Activated CD8-positive, alpha-beta T cell treated with anti-CD3 and anti-CD28 coated beads, Interleukin-2, amount 10 ng/mL, durations not matched to agents 7 days and 5 days (primary cell): ENCODE measurements at regions not wholly inside any gene's neighbourhood (a gene's known extent, or its start where the extent isn't known, plus 50 kb on each side); places are given as distances from the start of the nearest gene placed in this dataset.

Experiments used
- ATAC-seq: fragments of 150-1000 bp; cut with Tn5 transposase; one replicate; pipeline ENCODE4 v1.10.0; 2021; ENCODE audit warnings: moderate library complexity
- CTCF ChIA-PET: fragments of 350-600 bp; sonication (Branson Sonifier 250); formaldehyde crosslinking; loops from one replicate; lab custom pipeline; 2021; ENCODE audit warnings: antibody characterized with exemption; lab: Charles Lee
- POLR2A ChIA-PET: fragments of 350-600 bp; sonication (Branson Sonifier 250); formaldehyde crosslinking; loops from one replicate; lab custom pipeline; 2021; ENCODE audit warnings: antibody characterized with exemption; lab: Charles Lee
- DNase-seq: peaks from one replicate; pipeline ENCODE4 v3.0.0-alpha.2; 2020
- H3K27ac Mint-ChIP-seq: one replicate; pipeline ENCODE4 v1.8.0; 2021; ENCODE audit warnings: mild to moderate bottlenecking, mixed read lengths
- H3K27me3 Mint-ChIP-seq: one replicate; pipeline ENCODE4 v1.8.0; 2021; ENCODE audit warnings: low read depth, mixed read lengths
- H3K36me3 Mint-ChIP-seq: one replicate; pipeline ENCODE4 v1.8.0; 2021; ENCODE audit warnings: low read depth, mixed read lengths
- H3K4me1 Mint-ChIP-seq: one replicate; pipeline ENCODE4 v1.8.0; 2021; ENCODE audit warnings: low read depth, mixed read lengths
- H3K4me3 Mint-ChIP-seq: one replicate; pipeline ENCODE4 v1.8.0; 2021; ENCODE audit warnings: mild to moderate bottlenecking, mixed read lengths
- H3K9me3 Mint-ChIP-seq: one replicate; pipeline ENCODE4 v1.8.0; 2022; ENCODE audit warnings: mixed read lengths; ENCODE audit not compliant: insufficient read depth

DNA sequence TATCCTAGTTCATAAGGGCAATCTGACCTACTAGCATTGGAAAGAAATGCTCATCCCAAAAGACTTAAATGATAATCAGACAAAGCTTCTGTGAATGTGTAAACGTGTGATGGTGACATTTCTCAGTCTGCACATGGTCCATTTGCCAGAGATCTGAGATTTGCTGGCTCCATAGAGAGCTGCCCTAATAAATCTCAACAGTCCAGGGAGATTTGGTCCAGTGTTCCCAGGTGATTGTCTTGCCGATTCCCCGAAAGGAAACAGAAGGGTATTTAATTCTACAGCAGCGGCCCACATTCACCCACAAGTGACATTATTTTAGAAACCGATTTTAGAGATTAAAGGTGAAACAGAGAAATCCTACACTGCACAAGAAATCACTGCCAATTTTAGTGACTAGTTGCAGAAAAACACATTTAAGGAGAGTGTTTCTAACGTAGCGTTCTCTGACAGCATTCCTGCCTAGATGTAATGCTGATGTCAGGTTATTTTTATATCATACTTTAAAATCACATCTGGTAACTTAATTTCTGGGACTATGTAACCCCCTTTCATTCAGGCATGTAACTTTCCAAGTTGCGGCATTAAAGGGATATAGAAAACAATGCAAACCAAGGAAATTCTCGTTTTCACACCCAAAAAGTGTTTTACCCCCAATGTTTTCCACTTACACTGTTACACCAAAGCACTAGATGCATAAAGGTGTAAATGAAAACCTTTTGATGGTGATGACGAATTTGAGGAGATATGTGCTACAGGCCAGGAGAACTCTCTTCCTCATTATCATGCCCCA is 231.9 kb upstream of the FN1 start:
- H3K4me1 Mint-ChIP-seq = peaks cover 5% of the 10 kb centered on the region
- peaks cover 2% of the 10 kb centered on the region for H3K27me3 Mint-ChIP-seq
- ChIA-PET CTCF (no interaction called here), POLR2A (no interaction called here)
- H3K4me3 Mint-ChIP-seq = no peak overlapping the region
- DNase-seq (no peak), ATAC-seq (no peak)
- no peaks in the 10 kb centered on the region for H3K9me3 Mint-ChIP-seq
- H3K36me3 Mint-ChIP-seq = no peaks in the 10 kb centered on the region
- H3K27ac Mint-ChIP-seq = no peak overlapping the region

DNA sequence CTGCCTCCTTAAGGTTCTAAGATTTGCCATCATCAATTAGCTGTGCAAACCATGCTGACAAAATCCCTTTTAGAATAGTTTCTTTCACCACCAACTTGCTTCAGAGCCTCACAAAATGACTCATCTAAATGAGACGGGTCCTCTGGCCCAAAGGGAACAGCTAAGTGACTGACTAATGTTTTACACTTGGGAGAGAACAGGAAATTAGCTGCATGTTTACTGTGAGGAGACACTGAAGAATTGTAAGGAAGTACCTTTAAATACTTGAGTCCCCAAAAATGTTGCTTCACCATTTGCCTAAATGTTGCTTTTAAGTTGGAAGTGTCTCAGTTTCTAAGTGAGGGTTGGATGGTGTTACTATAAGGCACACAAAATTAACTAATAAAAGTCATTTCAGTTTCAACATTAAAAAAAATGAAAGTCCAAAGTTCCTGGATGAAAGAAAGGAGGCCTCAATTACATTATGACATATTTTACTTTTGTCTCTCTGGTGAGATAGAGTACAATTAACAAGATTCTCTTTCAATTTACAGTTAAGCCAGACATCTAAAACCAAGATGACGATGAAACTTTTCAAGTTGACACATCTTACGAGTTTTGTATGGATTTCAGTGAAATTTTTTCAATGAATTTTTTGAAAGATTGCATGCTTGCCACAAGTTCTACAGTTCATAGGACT is 229.1 kb upstream of the FN1 start:
- ATAC-seq = no peak
- CTCF ChIA-PET = no interaction called here
- H3K4me1 Mint-ChIP-seq = peaks cover 5% of the 10 kb centered on the region

DNA sequence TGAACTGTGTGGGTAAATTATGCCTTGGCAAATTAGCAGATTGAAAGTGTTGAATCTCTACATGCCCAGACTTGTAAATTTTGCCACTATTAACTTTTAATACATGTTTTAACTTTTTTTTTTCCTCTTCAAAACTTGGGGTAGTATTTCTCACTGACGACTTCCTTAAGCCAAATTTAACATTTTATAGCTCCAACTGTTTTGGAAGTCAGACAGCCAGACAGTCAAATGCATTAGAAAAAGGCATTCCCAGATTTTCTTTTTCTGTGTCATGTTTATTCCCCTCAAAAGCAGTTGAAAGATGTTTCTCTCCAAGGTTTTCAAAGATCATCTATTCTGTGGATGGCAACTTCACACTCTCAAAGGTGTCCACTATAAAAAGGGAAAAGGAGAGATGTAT is 226.8 kb upstream of the FN1 start:
- ChIA-PET POLR2A (no interaction called here), CTCF (interaction anchor here (0.5 kb wide), 1 partner anchor 85 kb away, joined by 3 read pairs; no protein-coding TSS in a partner anchor)
- H3K4me1 Mint-ChIP-seq = peaks cover 5% of the 10 kb centered on the region
- DNase-seq (no peak), ATAC-seq (no peak)
- no peaks in the 10 kb centered on the region for H3K9me3 Mint-ChIP-seq
- H3K4me3 Mint-ChIP-seq = no peak overlapping the region
- no peak overlapping the region for H3K27ac Mint-ChIP-seq
- peaks cover 2% of the 10 kb centered on the region for H3K27me3 Mint-ChIP-seq
- no peaks in the 10 kb centered on the region for H3K36me3 Mint-ChIP-seq

More for the DNA sequence above, 229.1 kb upstream of the FN1 start:
- Mint-ChIP-seq H3K36me3 (no peaks in the 10 kb centered on the region), H3K27me3 (peaks cover 2% of the 10 kb centered on the region), H3K4me3 (no peak overlapping the region), H3K27ac (no peak overlapping the region), H3K9me3 (no peaks in the 10 kb centered on the region)
- POLR2A ChIA-PET = no interaction called here
- DNase-seq = no peak

DNA sequence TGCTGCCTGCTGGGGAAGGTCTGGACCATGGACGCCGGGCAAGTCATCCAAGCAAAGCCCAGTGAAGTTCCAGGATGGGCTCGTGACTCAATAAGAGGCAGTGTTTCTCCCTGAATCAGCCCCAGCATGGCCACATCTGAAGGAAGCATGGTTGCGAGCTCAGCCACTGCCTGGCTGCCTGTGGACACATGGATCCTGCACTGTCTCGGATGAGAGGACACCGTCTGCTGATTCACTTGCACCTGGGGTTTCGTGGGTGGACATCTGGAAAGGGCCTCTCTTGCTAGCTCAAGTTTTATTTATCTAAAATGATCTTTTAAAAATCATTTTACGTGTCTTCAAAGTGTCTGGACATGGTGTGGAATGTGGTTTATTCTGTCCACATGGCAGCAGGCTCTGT is 224.8 kb upstream of the FN1 start:
- Mint-ChIP-seq H3K4me3 (no peak overlapping the region), H3K36me3 (no peaks in the 10 kb centered on the region), H3K27ac (no peak overlapping the region), H3K4me1 (peaks cover 5% of the 10 kb centered on the region), H3K27me3 (peaks cover 2% of the 10 kb centered on the region), H3K9me3 (no peaks in the 10 kb centered on the region)
- ChIA-PET CTCF (no interaction called here), POLR2A (no interaction called here)
- ATAC-seq (no peak), DNase-seq (no peak)

DNA sequence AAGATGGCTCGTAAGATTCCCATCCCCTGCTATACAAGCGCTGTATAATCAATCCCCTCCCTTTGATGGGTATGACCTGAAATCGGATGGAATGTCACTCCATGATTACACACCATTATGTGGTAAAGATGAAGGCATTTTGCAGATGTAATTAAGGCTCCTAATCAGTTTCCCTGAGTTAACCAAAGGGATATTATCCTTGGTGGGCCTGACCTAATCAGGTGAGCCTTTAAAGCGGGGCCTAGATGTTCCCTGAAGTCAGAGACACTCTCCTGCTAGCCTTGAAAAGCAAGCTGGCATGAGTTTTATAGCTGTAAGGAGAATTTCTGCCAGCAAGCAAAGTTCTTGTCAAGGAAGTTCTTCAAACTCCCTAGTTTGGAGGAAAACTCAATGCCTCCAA is 223.8 kb upstream of the FN1 start:
- Mint-ChIP-seq H3K36me3 (no peaks in the 10 kb centered on the region), H3K4me3 (no peak overlapping the region), H3K4me1 (peaks cover under 1% of the 10 kb centered on the region), H3K9me3 (no peaks in the 10 kb centered on the region), H3K27me3 (peaks cover 2% of the 10 kb centered on the region), H3K27ac (no peak overlapping the region)
- no peak for DNase-seq
- ChIA-PET CTCF (no interaction called here), POLR2A (no interaction called here)
- ATAC-seq = no peak

DNA sequence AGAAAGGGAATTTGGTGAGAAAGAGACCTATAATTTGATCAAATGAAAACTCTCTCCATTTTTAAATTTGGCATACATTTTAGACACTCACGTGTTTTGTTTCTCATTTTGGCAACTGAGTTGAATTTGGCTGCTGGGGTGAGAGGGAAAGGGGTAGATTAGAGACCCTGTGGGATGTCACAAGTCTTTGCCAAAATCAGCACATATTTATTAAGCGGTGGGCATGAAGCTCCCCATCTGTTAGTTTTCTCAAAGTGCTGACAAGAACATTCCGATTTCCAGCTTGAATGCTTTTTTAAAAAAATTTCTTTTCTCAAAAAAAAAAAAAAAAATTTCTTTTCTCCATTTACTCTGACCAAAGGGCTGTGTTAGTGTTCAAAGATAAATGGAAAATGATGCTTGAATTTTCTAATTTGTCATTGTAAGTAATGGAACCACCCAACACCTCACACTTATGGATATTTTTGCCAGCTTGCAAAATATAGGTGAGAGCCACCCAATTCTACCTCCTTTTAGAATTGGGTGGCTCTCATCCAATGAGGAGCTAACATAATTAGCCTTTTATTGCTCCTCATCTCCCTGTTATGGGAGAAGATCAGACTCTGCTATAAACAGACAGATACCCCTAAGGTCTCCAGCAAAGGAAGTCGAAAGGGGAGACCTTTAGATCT is 222.9 kb upstream of the FN1 start:
- Mint-ChIP-seq H3K27ac (no peak overlapping the region), H3K4me3 (no peak overlapping the region), H3K36me3 (no peaks in the 10 kb centered on the region), H3K4me1 (no peaks in the 10 kb centered on the region), H3K9me3 (no peaks in the 10 kb centered on the region), H3K27me3 (peaks cover 2% of the 10 kb centered on the region)
- ATAC-seq = no peak
- no peak for DNase-seq
- ChIA-PET POLR2A (no interaction called here), CTCF (no interaction called here)

DNA sequence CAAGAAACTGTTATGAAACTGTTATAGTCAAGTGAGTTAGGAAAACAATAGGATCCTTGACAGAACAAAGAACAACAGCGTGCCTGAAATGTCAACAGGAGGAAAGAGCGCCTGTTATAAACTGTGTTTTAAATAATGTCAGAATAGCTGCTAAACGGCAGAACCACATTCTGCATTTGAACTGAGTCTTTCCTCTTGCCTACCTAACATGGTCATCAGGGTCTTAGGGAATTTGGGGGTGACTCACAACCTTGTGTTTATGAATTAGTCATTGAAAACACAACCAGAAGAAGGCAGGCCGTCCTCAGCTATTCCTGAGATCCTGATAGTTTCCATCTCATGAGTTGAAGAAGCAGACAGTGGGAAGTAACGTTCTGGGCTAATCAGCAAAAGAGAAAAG is 222.0 kb upstream of the FN1 start:
- POLR2A ChIA-PET = no interaction called here
- H3K27me3 Mint-ChIP-seq = peaks cover 2% of the 10 kb centered on the region
- CTCF ChIA-PET = no interaction called here
- H3K9me3 Mint-ChIP-seq = no peaks in the 10 kb centered on the region
- H3K36me3 Mint-ChIP-seq = no peaks in the 10 kb centered on the region
- no peak overlapping the region for H3K4me3 Mint-ChIP-seq
- H3K4me1 Mint-ChIP-seq = no peaks in the 10 kb centered on the region
- no peak for DNase-seq
- ATAC-seq = no peak
- H3K27ac Mint-ChIP-seq = no peak overlapping the region

DNA sequence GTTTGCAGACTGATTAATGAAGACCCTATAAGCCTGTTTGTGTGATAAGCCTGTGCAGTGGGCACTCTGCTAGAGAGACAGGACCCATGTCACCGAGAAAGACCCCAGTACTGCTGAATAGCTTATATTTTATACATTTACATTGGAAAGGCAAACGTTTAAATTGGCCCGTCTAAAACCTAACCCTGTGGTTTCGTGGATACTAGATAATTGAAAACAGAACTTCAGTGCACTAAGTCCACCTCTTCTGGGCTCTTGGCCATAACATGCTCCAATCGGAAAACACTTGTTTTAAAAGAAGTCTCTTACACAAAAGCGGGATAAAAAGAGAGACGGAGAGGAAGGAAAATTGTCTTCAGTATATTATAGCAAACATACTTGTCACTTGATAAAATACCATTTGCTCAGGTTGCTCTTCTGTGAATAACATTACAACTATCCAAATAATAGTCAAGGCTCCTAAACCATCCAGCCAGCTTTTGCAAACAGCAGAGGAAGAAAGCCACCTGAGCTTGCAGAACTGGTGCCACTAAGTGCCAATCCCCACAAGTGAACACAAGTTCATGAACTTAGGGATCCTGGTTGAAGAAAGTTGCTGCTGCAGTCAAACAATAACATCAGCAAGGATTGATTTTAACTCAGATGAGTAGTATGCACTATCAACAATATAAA is 218.4 kb upstream of the FN1 start:
- no peaks in the 10 kb centered on the region for H3K36me3 Mint-ChIP-seq
- ChIA-PET POLR2A (no interaction called here), CTCF (interaction anchor here (1.2 kb wide), 1 partner anchor 277 kb away, joined by 3 read pairs; no protein-coding TSS in a partner anchor)
- H3K4me3 Mint-ChIP-seq = no peak overlapping the region
- ATAC-seq (no peak), DNase-seq (no peak)
- H3K27ac Mint-ChIP-seq = no peak overlapping the region
- no peaks in the 10 kb centered on the region for H3K27me3 Mint-ChIP-seq
- H3K4me1 Mint-ChIP-seq = no peaks in the 10 kb centered on the region
- no peaks in the 10 kb centered on the region for H3K9me3 Mint-ChIP-seq

DNA sequence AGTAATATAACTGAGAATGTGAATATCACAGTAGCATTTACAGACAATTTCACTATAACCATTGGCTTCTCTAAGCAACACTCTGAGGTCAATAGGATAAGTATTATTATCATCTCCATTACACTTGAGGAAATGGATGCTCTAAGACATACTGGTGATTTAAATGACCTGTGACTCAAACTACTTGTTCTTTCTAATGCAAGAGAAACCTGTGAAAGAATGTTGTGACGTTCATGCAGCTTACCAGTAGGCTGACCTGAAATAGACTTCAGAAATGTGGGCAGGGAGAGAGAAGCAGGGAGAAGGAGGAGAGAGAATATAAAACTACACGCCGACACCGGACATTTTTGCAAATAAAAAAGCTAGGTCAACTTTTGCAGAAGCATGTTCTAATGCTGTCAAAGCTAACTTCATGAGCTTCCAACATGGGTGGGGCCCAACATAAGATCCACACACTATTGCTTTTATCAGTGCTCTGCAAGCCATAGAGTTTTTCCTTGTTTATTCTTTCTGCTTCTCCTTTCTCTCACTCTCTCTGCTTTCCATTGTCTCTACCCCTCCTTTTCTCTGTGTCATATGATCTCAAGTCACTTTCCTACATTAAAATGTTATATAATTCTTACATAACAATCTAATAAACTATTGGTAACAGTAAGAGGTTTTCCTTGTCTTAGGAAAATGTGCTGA is 217.6 kb upstream of the FN1 start:
- H3K9me3 Mint-ChIP-seq = no peaks in the 10 kb centered on the region
- DNase-seq (no peak), ATAC-seq (no peak)
- POLR2A ChIA-PET = no interaction called here
- no peak overlapping the region for H3K27ac Mint-ChIP-seq
- H3K4me3 Mint-ChIP-seq = no peak overlapping the region
- no peaks in the 10 kb centered on the region for H3K36me3 Mint-ChIP-seq
- no peaks in the 10 kb centered on the region for H3K27me3 Mint-ChIP-seq
- H3K4me1 Mint-ChIP-seq = no peaks in the 10 kb centered on the region
- CTCF ChIA-PET = no interaction called here

DNA sequence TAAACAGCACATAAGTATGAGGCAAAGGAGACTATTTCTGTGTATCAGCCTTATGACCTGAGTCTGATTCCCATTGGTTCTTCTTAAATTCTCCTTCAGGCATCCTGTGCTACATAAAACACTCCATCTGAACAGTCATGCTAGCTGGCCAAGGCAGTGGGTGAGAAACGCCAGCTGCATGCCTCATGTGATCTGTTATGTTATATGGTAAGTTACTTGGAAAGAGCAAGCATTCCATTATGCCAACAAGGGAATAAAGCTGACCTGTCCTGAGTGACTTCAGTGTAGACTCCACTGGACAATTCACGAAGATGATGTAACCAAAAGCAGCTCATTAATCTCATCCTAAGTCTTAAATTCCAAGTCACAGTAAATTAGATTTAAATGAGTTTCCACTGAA is 216.5 kb upstream of the FN1 start:
- DNase-seq = no peak
- ChIA-PET POLR2A (no interaction called here), CTCF (no interaction called here)
- Mint-ChIP-seq H3K27me3 (no peaks in the 10 kb centered on the region), H3K36me3 (no peaks in the 10 kb centered on the region), H3K4me3 (no peak overlapping the region), H3K9me3 (no peaks in the 10 kb centered on the region), H3K27ac (no peak overlapping the region), H3K4me1 (no peaks in the 10 kb centered on the region)
- no peak for ATAC-seq

DNA sequence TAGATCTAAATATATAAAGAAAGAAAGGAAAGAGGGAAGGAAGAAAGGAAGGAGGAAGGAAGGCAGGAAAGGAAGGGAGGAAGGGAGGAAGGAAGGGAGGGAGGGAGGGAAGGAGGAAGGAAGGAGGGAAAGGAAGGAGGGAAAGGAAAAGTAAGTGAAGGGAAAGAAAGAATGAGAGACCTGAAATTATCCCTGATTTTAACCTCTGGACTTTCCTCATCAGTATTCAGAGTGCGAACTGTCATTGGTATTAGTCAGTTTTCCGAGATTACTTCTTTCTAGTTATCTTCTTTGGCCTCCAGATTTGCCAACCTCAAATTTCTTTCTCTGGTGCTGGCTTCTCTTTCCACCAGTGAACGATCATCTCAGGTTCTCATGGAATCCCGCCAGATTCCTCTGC is 215.5 kb upstream of the FN1 start:
- ChIA-PET POLR2A (no interaction called here), CTCF (no interaction called here)
- no peak for DNase-seq
- Mint-ChIP-seq H3K27me3 (no peaks in the 10 kb centered on the region), H3K36me3 (no peaks in the 10 kb centered on the region), H3K4me1 (no peaks in the 10 kb centered on the region), H3K9me3 (no peaks in the 10 kb centered on the region), H3K4me3 (no peak overlapping the region), H3K27ac (no peak overlapping the region)
- ATAC-seq = no peak
